CD14-positive monocyte (primary cell): ENCODE measurements at regions not wholly inside any gene's neighbourhood (a gene's known extent, or its start where the extent isn't known, plus 50 kb on each side); places are given as distances from the start of the nearest gene placed in this dataset.

Source experiments
- DNase-seq, 3 donors: peaks; one replicate each; pipeline ENCODE4 v3.0.0-alpha.2; 2011 to 2022
- H2AFZ ChIP-seq: 2 replicates; pipeline ENCODE4 v1.6.0; 2012; ENCODE audit warnings: mild to moderate bottlenecking, low read depth, low read length, inconsistent platforms; ENCODE audit not compliant: insufficient read depth, poor library complexity, severe bottlenecking
- H3K27ac ChIP-seq, 2 donors: 1 replicate in 1 of 2; 2 replicates in 1 of 2; pipeline ENCODE4 v1.5.1; 2012 to 2013; ENCODE audit warnings: low read length in 2 of 2, control low read depth in 1 of 2, inconsistent platforms in 1 of 2, low read depth in 1 of 2, mild to moderate bottlenecking in 1 of 2
- H3K27me3 ChIP-seq, 2 donors: one replicate each; pipeline versions ENCODE4 v1.6.0 to v1.6.1; 2011 to 2013; ENCODE audit warnings: low read length in 2 of 2; ENCODE audit not compliant: control insufficient read depth in 2 of 2, insufficient read depth in 2 of 2
- H3K36me3 ChIP-seq, 2 donors: replicated peaks in 1 of 2; 1 replicate in 1 of 2; 2 replicates in 1 of 2; pipeline versions ENCODE4 v1.5.1 to v1.6.1; 2012 to 2013; ENCODE audit warnings: low read length in 2 of 2, control low read depth in 1 of 2, inconsistent platforms in 1 of 2, mild to moderate bottlenecking in 1 of 2; ENCODE audit not compliant: insufficient read depth in 2 of 2, control insufficient read depth in 1 of 2
- H3K4me1 ChIP-seq, 2 donors: 1 replicate in 1 of 2; 2 replicates in 1 of 2; pipeline versions ENCODE4 v1.5.1 to v1.6.1; 2012 to 2013; ENCODE audit warnings: low read length in 2 of 2, control low read depth in 1 of 2, inconsistent platforms in 1 of 2, mild to moderate bottlenecking in 1 of 2, moderate library complexity in 1 of 2; ENCODE audit not compliant: insufficient read depth in 2 of 2, control insufficient read depth in 1 of 2
- H3K4me2 ChIP-seq: replicated peaks from 2 replicates; pipeline ENCODE3; 2012; ENCODE audit warnings: low read length, moderate library complexity, mild to moderate bottlenecking; ENCODE audit not compliant: poor library complexity, severe bottlenecking; ENCODE audit errors: extremely low read depth
- H3K4me3 ChIP-seq, 3 experiments: fragments of 200-600 bp in 1 of 3; sonication (generic) in 1 of 3; replicated peaks in 1 of 3; 1 replicate in 2 of 3; 2 replicates in 1 of 3; pipeline ENCODE4 v1.5.1; 2011 to 2013; ENCODE audit warnings: low read length in 3 of 3, mild to moderate bottlenecking in 3 of 3, control low read depth in 2 of 3, low read depth in 2 of 3, inconsistent platforms in 1 of 3, moderate library complexity in 1 of 3
- H3K79me2 ChIP-seq: 2 replicates; pipeline ENCODE4 v1.6.0; 2012; ENCODE audit warnings: mild to moderate bottlenecking, control low read depth, inconsistent platforms, low read length, moderate library complexity; ENCODE audit not compliant: insufficient read depth
- H3K9ac ChIP-seq: 2 replicates; pipeline ENCODE4 v1.6.0; 2017; ENCODE audit warnings: low read length, mild to moderate bottlenecking; ENCODE audit not compliant: insufficient read depth, poor library complexity, severe bottlenecking
- H3K9me3 ChIP-seq, 2 donors: replicated peaks in 1 of 2; 1 replicate in 1 of 2; 2 replicates in 1 of 2; pipeline versions ENCODE4 v1.5.1 to v1.6.1; 2012 to 2013; ENCODE audit warnings: low read length in 2 of 2, control low read depth in 1 of 2; ENCODE audit not compliant: control insufficient read depth in 1 of 2, insufficient read depth in 1 of 2
- H4K20me1 ChIP-seq: 2 replicates; pipeline ENCODE4 v1.6.0; 2012; ENCODE audit warnings: mild to moderate bottlenecking, low read length, control low read depth, moderate library complexity; ENCODE audit not compliant: insufficient read depth
- H3K27ac Mint-ChIP-seq, 7 donors: one replicate each; pipeline ENCODE4 v1.8.0; 2020; ENCODE audit warnings: mild to moderate bottlenecking in 7 of 7, mixed read lengths in 7 of 7, moderate library complexity in 6 of 7, inconsistent platforms in 2 of 7
- H3K27me3 Mint-ChIP-seq, 3 donors: one replicate each; pipeline ENCODE4 v1.8.0; 2021 to 2022; ENCODE audit warnings: low read depth in 3 of 3, mild to moderate bottlenecking in 3 of 3, mixed read lengths in 3 of 3, moderate library complexity in 3 of 3, inconsistent platforms in 1 of 3
- H3K36me3 Mint-ChIP-seq, 2 donors: one replicate each; pipeline ENCODE4 v1.8.0; 2020; ENCODE audit warnings: mixed read lengths in 2 of 2, inconsistent platforms in 1 of 2, mild to moderate bottlenecking in 1 of 2
- H3K4me1 Mint-ChIP-seq: one replicate; pipeline ENCODE4 v1.8.0; 2020; ENCODE audit warnings: mild to moderate bottlenecking, mixed read lengths
- H3K4me3 Mint-ChIP-seq, 2 donors: one replicate each; pipeline ENCODE4 v1.8.0; 2020; ENCODE audit warnings: mild to moderate bottlenecking in 2 of 2, mixed read lengths in 2 of 2, moderate library complexity in 1 of 2
- H3K9me3 Mint-ChIP-seq, 7 donors: one replicate each; pipeline ENCODE4 v1.8.0; 2020 to 2022; ENCODE audit warnings: mixed read lengths in 7 of 7, mild to moderate bottlenecking in 6 of 7, moderate library complexity in 6 of 7, inconsistent platforms in 2 of 7
- WGBS: methylation state at CpG from one replicate; pipeline ENCODE4 v1.1.5; 2013; ENCODE audit warnings: missing lambda C conversion rate; ENCODE audit not compliant: insufficient coverage; 5-methylcytosine and 5-hydroxymethylcytosine counted together
- intact Hi-C, 2 donors: fragments of 100-400 bp; cut with micrococcal nuclease; formaldehyde crosslinking; loops; one replicate each; pipeline versions ENCODE4 v1.15.0 to v1.15.1; 2023
- TF ChIP-seq, protein P1 (sequence below): fragments of 200-600 bp; IDR thresholded peaks from one replicate; pipeline ENCODE4 v1.8.0; 2022; ENCODE audit warnings: antibody characterized with exemption, mild to moderate bottlenecking

DNA sequence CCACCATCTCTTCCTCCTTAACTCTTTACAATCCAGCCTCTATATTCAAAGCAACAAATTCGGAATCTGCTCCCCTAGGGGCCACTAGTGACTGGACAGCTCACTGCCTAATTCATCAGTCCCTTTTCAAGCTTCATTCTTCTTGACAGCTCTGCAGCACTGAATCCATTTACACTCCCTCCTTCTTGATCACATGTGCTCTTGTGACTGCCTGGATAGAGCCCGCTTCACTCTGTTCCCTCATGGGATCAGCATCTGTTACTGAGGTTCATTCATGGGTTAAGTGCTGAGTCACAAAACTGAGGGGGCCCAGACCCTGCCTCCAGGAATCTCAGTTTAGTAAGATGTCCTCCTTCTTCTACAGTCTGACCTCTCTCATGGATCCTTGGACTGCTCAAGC, 81.5 kb downstream of the CYRIA start:
- H2AFZ ChIP-seq: no peak overlapping the region
- TF ChIP-seq, protein P1, sequence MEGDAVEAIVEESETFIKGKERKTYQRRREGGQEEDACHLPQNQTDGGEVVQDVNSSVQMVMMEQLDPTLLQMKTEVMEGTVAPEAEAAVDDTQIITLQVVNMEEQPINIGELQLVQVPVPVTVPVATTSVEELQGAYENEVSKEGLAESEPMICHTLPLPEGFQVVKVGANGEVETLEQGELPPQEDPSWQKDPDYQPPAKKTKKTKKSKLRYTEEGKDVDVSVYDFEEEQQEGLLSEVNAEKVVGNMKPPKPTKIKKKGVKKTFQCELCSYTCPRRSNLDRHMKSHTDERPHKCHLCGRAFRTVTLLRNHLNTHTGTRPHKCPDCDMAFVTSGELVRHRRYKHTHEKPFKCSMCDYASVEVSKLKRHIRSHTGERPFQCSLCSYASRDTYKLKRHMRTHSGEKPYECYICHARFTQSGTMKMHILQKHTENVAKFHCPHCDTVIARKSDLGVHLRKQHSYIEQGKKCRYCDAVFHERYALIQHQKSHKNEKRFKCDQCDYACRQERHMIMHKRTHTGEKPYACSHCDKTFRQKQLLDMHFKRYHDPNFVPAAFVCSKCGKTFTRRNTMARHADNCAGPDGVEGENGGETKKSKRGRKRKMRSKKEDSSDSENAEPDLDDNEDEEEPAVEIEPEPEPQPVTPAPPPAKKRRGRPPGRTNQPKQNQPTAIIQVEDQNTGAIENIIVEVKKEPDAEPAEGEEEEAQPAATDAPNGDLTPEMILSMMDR: no peak
- intact Hi-C loops: no loop called here
- H3K4me3 ChIP-seq: peak overlapping the region in 1 of 3 experiments; percentile 26
- peaks cover 24 to 58% of the 10 kb centered on the region in 2 donors for H3K36me3 ChIP-seq
- peak overlapping the region; percentile 53 for H3K4me2 ChIP-seq
- H3K4me1 ChIP-seq: peaks cover 33 to 41% of the 10 kb centered on the region in 2 donors
- peak overlapping the region; percentile 61 to 91 (median 81) for H3K27ac Mint-ChIP-seq
- no peak overlapping the region for H3K9ac ChIP-seq
- no peaks in the 10 kb centered on the region for H3K27me3 ChIP-seq
- no peaks in the 10 kb centered on the region for H3K27me3 Mint-ChIP-seq
- peaks cover 10% of the 10 kb centered on the region for H3K79me2 ChIP-seq
- H3K9me3 Mint-ChIP-seq: peaks cover 0 to 6% (median 1%) of the 10 kb centered on the region in 7 donors
- peaks cover 94% of the 10 kb centered on the region for H4K20me1 ChIP-seq
- peak overlapping the region; percentile 56 to 74 for H3K27ac ChIP-seq
- peak overlapping the region in 1 of 2 donors; percentile 31 for H3K4me3 Mint-ChIP-seq
- H3K36me3 Mint-ChIP-seq: peaks cover 61 to 63% of the 10 kb centered on the region in 2 donors
- no peak for DNase-seq
- peaks cover 43% of the 10 kb centered on the region for H3K4me1 Mint-ChIP-seq
- no peaks in the 10 kb centered on the region for H3K9me3 ChIP-seq
- 100% methylated on average over 2 of the region's 2 CpGs for WGBS

DNA sequence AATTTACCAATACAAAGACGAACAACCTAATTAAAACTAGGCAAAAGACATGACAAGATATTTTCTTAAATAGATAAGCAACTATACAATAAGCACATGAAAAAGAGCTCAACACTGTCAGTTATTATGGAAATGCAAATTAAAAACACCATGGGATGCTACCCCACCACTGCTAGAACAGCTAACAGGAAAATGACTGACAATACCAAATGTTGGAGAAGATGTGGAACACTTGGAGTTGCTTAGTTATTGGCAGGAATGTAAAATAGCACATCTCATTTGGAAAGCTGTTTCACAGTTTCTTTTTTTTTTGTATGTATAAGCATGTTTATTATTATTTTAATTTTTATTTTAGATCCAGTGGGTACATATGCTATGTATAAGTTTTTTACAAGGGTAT, 84.4 kb downstream of the CYRIA start:
- Mint-ChIP-seq H3K4me1 (peaks cover 33% of the 10 kb centered on the region), H3K27ac (no peak overlapping the region), H3K4me3 (no peak overlapping the region), H3K27me3 (no peaks in the 10 kb centered on the region), H3K9me3 (peaks cover 0 to 8% (median 2%) of the 10 kb centered on the region in 7 donors), H3K36me3 (peaks cover 57 to 60% of the 10 kb centered on the region in 2 donors)
- H3K4me1 ChIP-seq: peaks cover 32 to 33% of the 10 kb centered on the region in 2 donors
- H2AFZ ChIP-seq: no peak overlapping the region
- no peak overlapping the region for H3K4me3 ChIP-seq
- H3K9ac ChIP-seq: no peak overlapping the region
- no peak for DNase-seq
- H3K27ac ChIP-seq: no peak overlapping the region
- peaks cover 0 to under 1% of the 10 kb centered on the region in 2 donors for H3K9me3 ChIP-seq
- no peaks in the 10 kb centered on the region for H3K27me3 ChIP-seq
- TF ChIP-seq, protein P1: no peak
- no peak overlapping the region for H3K4me2 ChIP-seq
- peaks cover 10% of the 10 kb centered on the region for H3K79me2 ChIP-seq
- peaks cover 98% of the 10 kb centered on the region for H4K20me1 ChIP-seq
- H3K36me3 ChIP-seq: peaks cover 19 to 47% of the 10 kb centered on the region in 2 donors
- WGBS: no CpG with 5 or more reads among the region's 1 CpG
- intact Hi-C loops: no loop called here
